ENCODE measurements at regions not wholly inside any gene's neighbourhood (a gene's known extent, or its start where the extent isn't known, plus 50 kb on each side); places are given as distances from the start of the nearest gene placed in this dataset.
"Not testable (repeated sequence)": the region's sequence is repeated elsewhere in the genome, so short reads cannot be mapped to it uniquely, and the experiment has no call there.

- in situ Hi-C loops (cut with MboI; ENCODE audit: low sequenced_read_pairs), result not testable (repeated sequence)
These were observed 190.0 kb upstream of the MGAT5 start for GRCh38 chr2:134063916-134064315.

GRCh38 chr2:134070281-134070741, 183.6 kb upstream of the MGAT5 start:
- in situ Hi-C loops (cut with MboI; ENCODE audit: low sequenced_read_pairs), result no loop called here

- in situ Hi-C loops (cut with MboI; ENCODE audit: low sequenced_read_pairs), result no loop called here
These were observed 181.5 kb upstream of the MGAT5 start for GRCh38 chr2:134072341-134072740.

GRCh38 chr2:134073023-134073422, 180.8 kb upstream of the MGAT5 start:
- in situ Hi-C loops (cut with MboI; ENCODE audit: low sequenced_read_pairs), result no loop called here

- in situ Hi-C loops (cut with MboI; ENCODE audit: low sequenced_read_pairs), result no loop called here
These were observed 179.3 kb upstream of the MGAT5 start for GRCh38 chr2:134074619-134075018.

- in situ Hi-C loops (cut with MboI; ENCODE audit: low sequenced_read_pairs), result no loop called here
These were observed 178.7 kb upstream of the MGAT5 start for GRCh38 chr2:134075204-134075603.

- in situ Hi-C loops (cut with MboI; ENCODE audit: low sequenced_read_pairs), result no loop called here
These were observed 175.5 kb upstream of the MGAT5 start for GRCh38 chr2:134078354-134078753.

- in situ Hi-C loops (cut with MboI; ENCODE audit: low sequenced_read_pairs), result no loop called here
These were observed 174.5 kb upstream of the MGAT5 start for GRCh38 chr2:134079373-134079772.

GRCh38 chr2:134080386-134081089, 173.3 kb upstream of the MGAT5 start:
- in situ Hi-C loops (cut with MboI; ENCODE audit: low sequenced_read_pairs), result no loop called here

GRCh38 chr2:134081238-134081938, 172.5 kb upstream of the MGAT5 start:
- in situ Hi-C loops (cut with MboI; ENCODE audit: low sequenced_read_pairs), result no loop called here

- in situ Hi-C loops (cut with MboI; ENCODE audit: low sequenced_read_pairs), result no loop called here
These were observed 170.3 kb upstream of the MGAT5 start for GRCh38 chr2:134083548-134083947.

- in situ Hi-C loops (cut with MboI; ENCODE audit: low sequenced_read_pairs), result no loop called here
These were observed 167.2 kb upstream of the MGAT5 start for GRCh38 chr2:134086594-134087219.

- in situ Hi-C loops (cut with MboI; ENCODE audit: low sequenced_read_pairs), result no loop called here
These were observed 166.4 kb upstream of the MGAT5 start for GRCh38 chr2:134087371-134087921.

GRCh38 chr2:134089454-134089853, 164.4 kb upstream of the MGAT5 start:
- in situ Hi-C loops (cut with MboI; ENCODE audit: low sequenced_read_pairs), result no loop called here

- in situ Hi-C loops (cut with MboI; ENCODE audit: low sequenced_read_pairs), result no loop called here
These were observed 156.1 kb upstream of the MGAT5 start for GRCh38 chr2:134097740-134098139.

GRCh38 chr2:134098321-134098720, 155.6 kb upstream of the MGAT5 start:
- in situ Hi-C loops (cut with MboI; ENCODE audit: low sequenced_read_pairs), result no loop called here

- in situ Hi-C loops (cut with MboI; ENCODE audit: low sequenced_read_pairs), result no loop called here
These were observed 154.6 kb upstream of the MGAT5 start for GRCh38 chr2:134099273-134099672.

- in situ Hi-C loops (cut with MboI; ENCODE audit: low sequenced_read_pairs), result loop anchor here (25.0 kb wide), 1 partner anchor 309 kb away; no protein-coding TSS in a partner anchor
These were observed 150.7 kb upstream of the MGAT5 start for GRCh38 chr2:134103196-134103595.

GRCh38 chr2:134104754-134105153, 149.1 kb upstream of the MGAT5 start:
- in situ Hi-C loops (cut with MboI; ENCODE audit: low sequenced_read_pairs), result loop anchor here (25.0 kb wide), 1 partner anchor 308 kb away; no protein-coding TSS in a partner anchor

- in situ Hi-C loops (cut with MboI; ENCODE audit: low sequenced_read_pairs), result loop anchor here (25.0 kb wide), 1 partner anchor 305 kb away; no protein-coding TSS in a partner anchor
These were observed 146.5 kb upstream of the MGAT5 start for GRCh38 chr2:134107402-134107801.

GRCh38 chr2:134108113-134108512, 145.8 kb upstream of the MGAT5 start:
- in situ Hi-C loops (cut with MboI; ENCODE audit: low sequenced_read_pairs), result loop anchor here (25.0 kb wide), 1 partner anchor 304 kb away; no protein-coding TSS in a partner anchor

Data from HL-60/S4 treated with retinoic acid at 250 ng/mL for 4 days and 3 days (cell line).